K562 (cell line): ENCODE measurements at regions not wholly inside any gene's neighbourhood (a gene's known extent, or its start where the extent isn't known, plus 50 kb on each side); places are given as distances from the start of the nearest gene placed in this dataset.

Experiments
- CBX3 ChIP-seq, 2 experiments: IDR thresholded peaks; 1 replicate in 1 of 2; 2 replicates in 1 of 2; pipeline ENCODE4 v1.6.1; 2012; ENCODE audit warnings: inconsistent platforms in 2 of 2, low read length in 2 of 2, borderline replicate concordance in 1 of 2, control low read depth in 1 of 2
- EP300 ChIP-seq: IDR thresholded peaks from 2 replicates; pipeline ENCODE4 v1.6.1; 2012; ENCODE audit warnings: low read length, improper control_type of control experiment
- EZH2 ChIP-seq: IDR thresholded peaks from 2 replicates; pipeline ENCODE4 v1.6.1; 2012; ENCODE audit warnings: low read depth, mild to moderate bottlenecking, inconsistent platforms, low read length, borderline replicate concordance
- POLR2A ChIP-seq: fragments of 450-650 bp; conservative IDR thresholded peaks from 2 replicates; pipeline ENCODE4 v1.6.1; 2016
- RERE ChIP-seq: sonication (generic); formaldehyde crosslinking; IDR thresholded peaks from 2 replicates; pipeline ENCODE4 v1.8.0; 2023; ENCODE audit warnings: missing genetic modification reagents, mild to moderate bottlenecking, borderline replicate concordance
- SIN3A ChIP-seq, 2 experiments: fragments of 150-350 bp in 1 of 2; IDR thresholded peaks; 2 replicates each; pipeline ENCODE4 v1.6.1; 2011 to 2016; ENCODE audit warnings: borderline replicate concordance in 2 of 2, low read depth in 2 of 2, low read length in 2 of 2, mild to moderate bottlenecking in 2 of 2, moderate library complexity in 2 of 2; ENCODE audit not compliant: control insufficient read depth in 1 of 2
- TCF7L2 ChIP-seq: fragments of 150-350 bp; IDR thresholded peaks from 2 replicates; pipeline ENCODE4 v1.6.1; 2016; ENCODE audit warnings: low read depth, mild to moderate bottlenecking, low read length, moderate library complexity

- no peak for TF ChIP-seq EZH2
- no peak for TF ChIP-seq SIN3A (IDR thresholded peaks at IDR 0.05; ENCODE audit: borderline replicate concordance in 2 of 2, control insufficient read depth in 1 of 2, low read depth in 2 of 2, low read length in 2 of 2)
- no peak for TF ChIP-seq EP300
- TF ChIP-seq RERE (CRISPR knock-in tag): no peak
- TF ChIP-seq CBX3 (IDR thresholded peaks at IDR 0.05; ENCODE audit: borderline replicate concordance in 1 of 2, low read length in 2 of 2): no peak
- no peak for TF ChIP-seq TCF7L2
- TF ChIP-seq POLR2A: no peak
Measured at GRCh38 chr16:86670750-86671234, 92.4 kb downstream of the FOXL1 start.
